GM23338 (cell line): ENCODE measurements at regions not wholly inside any gene's neighbourhood (a gene's known extent, or its start where the extent isn't known, plus 50 kb on each side); places are given as distances from the start of the nearest gene placed in this dataset.

ENCODE experiments used
- ATAC-seq: fragments of 200-7000 bp; cut with Tn5 transposase; 3 replicates; pipeline ENCODE4 v1.9.1; 2020
- DNase-seq: peaks from one replicate; pipeline ENCODE4 v3.0.0-alpha.2; 2015; ENCODE audit warnings: low spot score
- H2AFZ ChIP-seq: fragments of 200-600 bp; sonication (generic); 2 replicates; pipeline ENCODE4 v1.8.0; 2016; ENCODE audit warnings: antibody characterized with exemption, mild to moderate bottlenecking, moderate library complexity
- H3F3A ChIP-seq: fragments of 200-600 bp; sonication (generic); replicated peaks from 2 replicates; pipeline ENCODE4 v1.8.0; 2017; ENCODE audit warnings: antibody characterized with exemption, mixed run types, low read depth
- H3K27ac ChIP-seq: fragments of 200-600 bp; sonication (generic); 2 replicates; pipeline ENCODE4 v1.6.1; 2016; ENCODE audit warnings: low read depth
- H3K27me3 ChIP-seq: fragments of 200-600 bp; sonication (generic); 2 replicates; pipeline ENCODE4 v1.8.0; 2016; ENCODE audit warnings: mild to moderate bottlenecking, mixed run types, moderate library complexity; ENCODE audit not compliant: insufficient read depth
- H3K36me3 ChIP-seq: fragments of 200-600 bp; sonication (generic); 2 replicates; pipeline ENCODE4 v1.8.0; 2016; ENCODE audit warnings: mild to moderate bottlenecking; ENCODE audit not compliant: insufficient read depth
- H3K4me1 ChIP-seq: fragments of 200-600 bp; sonication (generic); 2 replicates; pipeline ENCODE4 v1.8.0; 2016; ENCODE audit warnings: mild to moderate bottlenecking, moderate library complexity; ENCODE audit not compliant: insufficient read depth
- H3K4me2 ChIP-seq: fragments of 200-600 bp; sonication (generic); 2 replicates; pipeline ENCODE4 v1.7.1; 2017; ENCODE audit warnings: mixed run types
- H3K4me3 ChIP-seq: fragments of 200-600 bp; sonication (generic); 2 replicates; pipeline ENCODE4 v1.6.1; 2016; ENCODE audit warnings: mixed run types
- H3K79me2 ChIP-seq: fragments of 200-600 bp; sonication (generic); replicated peaks from 2 replicates; pipeline ENCODE4 v1.8.0; 2017; ENCODE audit warnings: mild to moderate bottlenecking; ENCODE audit not compliant: insufficient read depth
- H3K9me2 ChIP-seq: fragments of 200-600 bp; sonication (generic); 2 replicates; pipeline ENCODE4 v1.8.0; 2017; ENCODE audit not compliant: insufficient read depth
- H4K20me1 ChIP-seq: fragments of 200-600 bp; sonication (generic); replicated peaks from 2 replicates; pipeline ENCODE4 v1.8.0; 2017; ENCODE audit warnings: mild to moderate bottlenecking; ENCODE audit not compliant: insufficient read depth
- H3K27ac Mint-ChIP-seq: 2 replicates; pipeline ENCODE4 v1.8.0; 2020; ENCODE audit warnings: inconsistent platforms, mild to moderate bottlenecking, moderate library complexity, mixed read lengths
- H3K27me3 Mint-ChIP-seq: 3 replicates; pipeline ENCODE4 v1.8.0; 2022; ENCODE audit warnings: low read depth, mild to moderate bottlenecking, moderate library complexity, mixed read lengths, inconsistent platforms; ENCODE audit not compliant: insufficient read depth, poor library complexity
- H3K36me3 Mint-ChIP-seq: 3 replicates; pipeline ENCODE4 v1.8.0; 2021; ENCODE audit warnings: low read depth, mild to moderate bottlenecking, inconsistent platforms, moderate library complexity, mixed read lengths
- H3K4me1 Mint-ChIP-seq: 3 replicates; pipeline ENCODE4 v1.8.0; 2020; ENCODE audit warnings: mild to moderate bottlenecking, inconsistent platforms, mixed read lengths
- H3K4me3 Mint-ChIP-seq: 3 replicates; pipeline ENCODE4 v1.8.0; 2021; ENCODE audit warnings: moderate library complexity, mild to moderate bottlenecking, inconsistent platforms, mixed read lengths
- H3K9me3 Mint-ChIP-seq: 3 replicates; pipeline ENCODE4 v1.8.0; 2020; ENCODE audit warnings: moderate library complexity, mild to moderate bottlenecking, inconsistent platforms, mixed read lengths
- CREB1 ChIP-seq: fragments of 250-450 bp; sonication (Bioruptor Pico); IDR thresholded peaks from 2 replicates; pipeline ENCODE4 v1.5.0; 2020; ENCODE audit warnings: low read depth, mild to moderate bottlenecking, moderate library complexity
- EZH2 ChIP-seq: fragments of 200-600 bp; sonication (generic); IDR thresholded peaks from one replicate; pipeline ENCODE4 v1.8.0; 2017; ENCODE audit warnings: antibody characterized with exemption, mild to moderate bottlenecking, low read depth; ENCODE audit not compliant: unreplicated experiment
- EZH2phosphoT487 ChIP-seq: fragments of 200-600 bp; sonication (generic); IDR thresholded peaks from one replicate; pipeline ENCODE4 v1.8.1; 2018; ENCODE audit warnings: antibody characterized with exemption; ENCODE audit not compliant: unreplicated experiment
- JUNB ChIP-seq: IDR thresholded peaks from one replicate; pipeline ENCODE4 v1.6.1; 2016; ENCODE audit warnings: antibody characterized with exemption; ENCODE audit not compliant: unreplicated experiment
- NANOG ChIP-seq: IDR thresholded peaks from 2 replicates; pipeline ENCODE4 v1.6.1; 2016; ENCODE audit warnings: antibody characterized with exemption, borderline replicate concordance
- POLR2AphosphoS5 ChIP-seq: IDR thresholded peaks from 2 replicates; pipeline ENCODE4 v1.6.1; 2016; ENCODE audit warnings: antibody characterized with exemption, low read depth
- STAT1 ChIP-seq: IDR thresholded peaks from one replicate; pipeline ENCODE4 v1.6.1; 2016; ENCODE audit warnings: antibody characterized with exemption; ENCODE audit not compliant: unreplicated experiment
- ZNF114 ChIP-seq: fragments of 250-450 bp; sonication (Bioruptor Pico); IDR thresholded peaks from 2 replicates; pipeline ENCODE4 v1.5.0; 2020; ENCODE audit warnings: mild to moderate bottlenecking, moderate library complexity
- ZNF331 ChIP-seq: fragments of 250-450 bp; sonication (Bioruptor Pico); IDR thresholded peaks from 2 replicates; pipeline ENCODE4 v1.5.0; 2020; ENCODE audit warnings: low read depth, mild to moderate bottlenecking, moderate library complexity
- TF ChIP-seq, protein P1 (sequence below): IDR thresholded peaks from one replicate; pipeline ENCODE4 v1.6.1; 2018; ENCODE audit warnings: antibody characterized with exemption; ENCODE audit not compliant: unreplicated experiment
- TF ChIP-seq, protein P2 (sequence below), 2 experiments: fragments of 200-600 bp in 1 of 2; sonication (generic) in 1 of 2; conservative IDR thresholded peaks; 2 replicates each; pipeline versions ENCODE4 v1.5.1 to v1.6.1; 2016 to 2017; ENCODE audit warnings: antibody characterized with exemption in 2 of 2, low read depth in 2 of 2, mild to moderate bottlenecking in 2 of 2, moderate library complexity in 1 of 2
- TF ChIP-seq, protein P3 (sequence below): IDR thresholded peaks from 2 replicates; pipeline ENCODE4 v1.6.1; 2016; ENCODE audit warnings: antibody characterized with exemption
- TF ChIP-seq, protein P4 (sequence below): fragments of 250-450 bp; sonication (Bioruptor Pico); IDR thresholded peaks from 2 replicates; pipeline ENCODE4 v1.5.0; 2020; ENCODE audit warnings: mild to moderate bottlenecking, moderate library complexity

DNA sequence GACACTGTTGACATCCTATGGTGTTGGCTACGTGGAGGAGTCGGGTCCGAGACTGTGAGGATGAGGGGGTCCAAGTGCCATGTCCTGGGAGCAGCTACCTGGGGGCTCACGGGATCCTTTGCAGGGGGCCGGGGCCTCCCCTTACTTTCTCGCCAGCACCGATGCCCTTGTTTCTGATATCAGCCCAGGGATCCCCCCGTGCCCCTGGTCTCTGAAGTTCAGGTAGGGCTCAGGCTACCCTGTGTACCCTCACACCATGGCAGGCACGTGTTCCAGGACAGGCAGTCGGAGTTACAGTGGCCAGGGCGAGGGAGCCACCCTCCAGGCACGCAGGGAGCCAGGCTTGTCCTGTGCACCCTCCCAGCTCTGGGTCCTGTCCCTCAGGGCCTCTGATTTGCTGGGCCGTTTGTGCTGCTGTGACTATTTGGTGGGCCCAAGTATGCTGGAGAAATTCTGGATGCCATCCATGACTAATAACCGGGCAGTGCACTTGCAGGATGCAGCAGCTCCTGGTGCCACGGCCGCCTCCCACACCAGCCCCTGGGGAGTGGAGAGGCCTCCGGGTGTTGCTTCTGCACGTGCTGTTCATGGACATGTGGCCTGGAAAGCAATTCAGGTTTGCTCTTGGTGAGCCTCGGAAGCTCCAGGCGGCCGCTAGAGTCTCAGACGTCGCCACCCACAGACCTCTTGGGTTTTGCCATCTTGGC lies 93.1 kb upstream of the SFSWAP start:
- TF ChIP-seq POLR2AphosphoS5 (no peak), STAT1 (no peak), JUNB (no peak), EZH2phosphoT487 (no peak), NANOG (no peak), ZNF331 (CRISPR knock-in tag) (no peak), ZNF114 (CRISPR knock-in tag) (no peak), EZH2 (no peak), CREB1 (CRISPR knock-in tag) (no peak)
- TF ChIP-seq, protein P1, sequence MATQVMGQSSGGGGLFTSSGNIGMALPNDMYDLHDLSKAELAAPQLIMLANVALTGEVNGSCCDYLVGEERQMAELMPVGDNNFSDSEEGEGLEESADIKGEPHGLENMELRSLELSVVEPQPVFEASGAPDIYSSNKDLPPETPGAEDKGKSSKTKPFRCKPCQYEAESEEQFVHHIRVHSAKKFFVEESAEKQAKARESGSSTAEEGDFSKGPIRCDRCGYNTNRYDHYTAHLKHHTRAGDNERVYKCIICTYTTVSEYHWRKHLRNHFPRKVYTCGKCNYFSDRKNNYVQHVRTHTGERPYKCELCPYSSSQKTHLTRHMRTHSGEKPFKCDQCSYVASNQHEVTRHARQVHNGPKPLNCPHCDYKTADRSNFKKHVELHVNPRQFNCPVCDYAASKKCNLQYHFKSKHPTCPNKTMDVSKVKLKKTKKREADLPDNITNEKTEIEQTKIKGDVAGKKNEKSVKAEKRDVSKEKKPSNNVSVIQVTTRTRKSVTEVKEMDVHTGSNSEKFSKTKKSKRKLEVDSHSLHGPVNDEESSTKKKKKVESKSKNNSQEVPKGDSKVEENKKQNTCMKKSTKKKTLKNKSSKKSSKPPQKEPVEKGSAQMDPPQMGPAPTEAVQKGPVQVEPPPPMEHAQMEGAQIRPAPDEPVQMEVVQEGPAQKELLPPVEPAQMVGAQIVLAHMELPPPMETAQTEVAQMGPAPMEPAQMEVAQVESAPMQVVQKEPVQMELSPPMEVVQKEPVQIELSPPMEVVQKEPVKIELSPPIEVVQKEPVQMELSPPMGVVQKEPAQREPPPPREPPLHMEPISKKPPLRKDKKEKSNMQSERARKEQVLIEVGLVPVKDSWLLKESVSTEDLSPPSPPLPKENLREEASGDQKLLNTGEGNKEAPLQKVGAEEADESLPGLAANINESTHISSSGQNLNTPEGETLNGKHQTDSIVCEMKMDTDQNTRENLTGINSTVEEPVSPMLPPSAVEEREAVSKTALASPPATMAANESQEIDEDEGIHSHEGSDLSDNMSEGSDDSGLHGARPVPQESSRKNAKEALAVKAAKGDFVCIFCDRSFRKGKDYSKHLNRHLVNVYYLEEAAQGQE, result no peak
- TF ChIP-seq, protein P2, sequence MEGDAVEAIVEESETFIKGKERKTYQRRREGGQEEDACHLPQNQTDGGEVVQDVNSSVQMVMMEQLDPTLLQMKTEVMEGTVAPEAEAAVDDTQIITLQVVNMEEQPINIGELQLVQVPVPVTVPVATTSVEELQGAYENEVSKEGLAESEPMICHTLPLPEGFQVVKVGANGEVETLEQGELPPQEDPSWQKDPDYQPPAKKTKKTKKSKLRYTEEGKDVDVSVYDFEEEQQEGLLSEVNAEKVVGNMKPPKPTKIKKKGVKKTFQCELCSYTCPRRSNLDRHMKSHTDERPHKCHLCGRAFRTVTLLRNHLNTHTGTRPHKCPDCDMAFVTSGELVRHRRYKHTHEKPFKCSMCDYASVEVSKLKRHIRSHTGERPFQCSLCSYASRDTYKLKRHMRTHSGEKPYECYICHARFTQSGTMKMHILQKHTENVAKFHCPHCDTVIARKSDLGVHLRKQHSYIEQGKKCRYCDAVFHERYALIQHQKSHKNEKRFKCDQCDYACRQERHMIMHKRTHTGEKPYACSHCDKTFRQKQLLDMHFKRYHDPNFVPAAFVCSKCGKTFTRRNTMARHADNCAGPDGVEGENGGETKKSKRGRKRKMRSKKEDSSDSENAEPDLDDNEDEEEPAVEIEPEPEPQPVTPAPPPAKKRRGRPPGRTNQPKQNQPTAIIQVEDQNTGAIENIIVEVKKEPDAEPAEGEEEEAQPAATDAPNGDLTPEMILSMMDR (conservative IDR thresholded peaks at IDR 0.05; ENCODE audit: low read depth in 2 of 2), result no peak
- TF ChIP-seq, protein P3, sequence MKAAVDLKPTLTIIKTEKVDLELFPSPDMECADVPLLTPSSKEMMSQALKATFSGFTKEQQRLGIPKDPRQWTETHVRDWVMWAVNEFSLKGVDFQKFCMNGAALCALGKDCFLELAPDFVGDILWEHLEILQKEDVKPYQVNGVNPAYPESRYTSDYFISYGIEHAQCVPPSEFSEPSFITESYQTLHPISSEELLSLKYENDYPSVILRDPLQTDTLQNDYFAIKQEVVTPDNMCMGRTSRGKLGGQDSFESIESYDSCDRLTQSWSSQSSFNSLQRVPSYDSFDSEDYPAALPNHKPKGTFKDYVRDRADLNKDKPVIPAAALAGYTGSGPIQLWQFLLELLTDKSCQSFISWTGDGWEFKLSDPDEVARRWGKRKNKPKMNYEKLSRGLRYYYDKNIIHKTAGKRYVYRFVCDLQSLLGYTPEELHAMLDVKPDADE, result no peak
- TF ChIP-seq, protein P4, sequence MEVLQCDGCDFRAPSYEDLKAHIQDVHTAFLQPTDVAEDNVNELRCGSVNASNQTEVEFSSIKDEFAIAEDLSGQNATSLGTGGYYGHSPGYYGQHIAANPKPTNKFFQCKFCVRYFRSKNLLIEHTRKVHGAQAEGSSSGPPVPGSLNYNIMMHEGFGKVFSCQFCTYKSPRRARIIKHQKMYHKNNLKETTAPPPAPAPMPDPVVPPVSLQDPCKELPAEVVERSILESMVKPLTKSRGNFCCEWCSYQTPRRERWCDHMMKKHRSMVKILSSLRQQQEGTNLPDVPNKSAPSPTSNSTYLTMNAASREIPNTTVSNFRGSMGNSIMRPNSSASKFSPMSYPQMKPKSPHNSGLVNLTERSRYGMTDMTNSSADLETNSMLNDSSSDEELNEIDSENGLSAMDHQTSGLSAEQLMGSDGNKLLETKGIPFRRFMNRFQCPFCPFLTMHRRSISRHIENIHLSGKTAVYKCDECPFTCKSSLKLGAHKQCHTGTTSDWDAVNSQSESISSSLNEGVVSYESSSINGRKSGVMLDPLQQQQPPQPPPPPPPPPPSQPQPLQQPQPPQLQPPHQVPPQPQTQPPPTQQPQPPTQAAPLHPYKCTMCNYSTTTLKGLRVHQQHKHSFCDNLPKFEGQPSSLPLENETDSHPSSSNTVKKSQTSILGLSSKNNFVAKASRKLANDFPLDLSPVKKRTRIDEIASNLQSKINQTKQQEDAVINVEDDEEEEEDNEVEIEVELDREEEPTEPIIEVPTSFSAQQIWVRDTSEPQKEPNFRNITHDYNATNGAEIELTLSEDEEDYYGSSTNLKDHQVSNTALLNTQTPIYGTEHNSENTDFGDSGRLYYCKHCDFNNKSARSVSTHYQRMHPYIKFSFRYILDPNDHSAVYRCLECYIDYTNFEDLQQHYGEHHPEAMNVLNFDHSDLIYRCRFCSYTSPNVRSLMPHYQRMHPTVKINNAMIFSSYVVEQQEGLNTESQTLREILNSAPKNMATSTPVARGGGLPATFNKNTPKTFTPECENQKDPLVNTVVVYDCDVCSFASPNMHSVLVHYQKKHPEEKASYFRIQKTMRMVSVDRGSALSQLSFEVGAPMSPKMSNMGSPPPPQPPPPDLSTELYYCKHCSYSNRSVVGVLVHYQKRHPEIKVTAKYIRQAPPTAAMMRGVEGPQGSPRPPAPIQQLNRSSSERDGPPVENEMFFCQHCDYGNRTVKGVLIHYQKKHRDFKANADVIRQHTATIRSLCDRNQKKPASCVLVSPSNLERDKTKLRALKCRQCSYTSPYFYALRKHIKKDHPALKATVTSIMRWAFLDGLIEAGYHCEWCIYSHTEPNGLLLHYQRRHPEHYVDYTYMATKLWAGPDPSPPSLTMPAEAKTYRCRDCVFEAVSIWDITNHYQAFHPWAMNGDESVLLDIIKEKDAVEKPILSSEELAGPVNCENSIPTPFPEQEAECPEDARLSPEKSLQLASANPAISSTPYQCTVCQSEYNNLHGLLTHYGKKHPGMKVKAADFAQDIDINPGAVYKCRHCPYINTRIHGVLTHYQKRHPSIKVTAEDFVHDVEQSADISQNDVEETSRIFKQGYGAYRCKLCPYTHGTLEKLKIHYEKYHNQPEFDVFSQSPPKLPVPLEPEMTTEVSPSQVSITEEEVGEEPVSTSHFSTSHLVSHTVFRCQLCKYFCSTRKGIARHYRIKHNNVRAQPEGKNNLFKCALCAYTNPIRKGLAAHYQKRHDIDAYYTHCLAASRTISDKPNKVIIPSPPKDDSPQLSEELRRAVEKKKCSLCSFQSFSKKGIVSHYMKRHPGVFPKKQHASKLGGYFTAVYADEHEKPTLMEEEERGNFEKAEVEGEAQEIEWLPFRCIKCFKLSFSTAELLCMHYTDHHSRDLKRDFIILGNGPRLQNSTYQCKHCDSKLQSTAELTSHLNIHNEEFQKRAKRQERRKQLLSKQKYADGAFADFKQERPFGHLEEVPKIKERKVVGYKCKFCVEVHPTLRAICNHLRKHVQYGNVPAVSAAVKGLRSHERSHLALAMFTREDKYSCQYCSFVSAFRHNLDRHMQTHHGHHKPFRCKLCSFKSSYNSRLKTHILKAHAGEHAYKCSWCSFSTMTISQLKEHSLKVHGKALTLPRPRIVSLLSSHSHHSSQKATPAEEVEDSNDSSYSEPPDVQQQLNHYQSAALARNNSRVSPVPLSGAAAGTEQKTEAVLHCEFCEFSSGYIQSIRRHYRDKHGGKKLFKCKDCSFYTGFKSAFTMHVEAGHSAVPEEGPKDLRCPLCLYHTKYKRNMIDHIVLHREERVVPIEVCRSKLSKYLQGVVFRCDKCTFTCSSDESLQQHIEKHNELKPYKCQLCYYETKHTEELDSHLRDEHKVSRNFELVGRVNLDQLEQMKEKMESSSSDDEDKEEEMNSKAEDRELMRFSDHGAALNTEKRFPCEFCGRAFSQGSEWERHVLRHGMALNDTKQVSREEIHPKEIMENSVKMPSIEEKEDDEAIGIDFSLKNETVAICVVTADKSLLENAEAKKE (CRISPR knock-in tag), result no peak
- no peak overlapping the region for H2AFZ ChIP-seq
- no peaks in the 10 kb centered on the region for H3K27me3 ChIP-seq
- peaks cover 8% of the 10 kb centered on the region for H3K27me3 Mint-ChIP-seq
- H3K36me3 Mint-ChIP-seq, result no peaks in the 10 kb centered on the region
- H3K9me2 ChIP-seq, result no peaks in the 10 kb centered on the region
- peaks cover 28% of the 10 kb centered on the region for H3K4me1 Mint-ChIP-seq
- H3K27ac ChIP-seq, result no peak overlapping the region
- H3F3A ChIP-seq, result no peaks in the 10 kb centered on the region
- no peaks in the 10 kb centered on the region for H4K20me1 ChIP-seq
- H3K4me1 ChIP-seq, result peaks cover 13% of the 10 kb centered on the region
- no peak overlapping the region for H3K4me3 Mint-ChIP-seq
- H3K27ac Mint-ChIP-seq, result no peak overlapping the region
- no peaks in the 10 kb centered on the region; the same call in 2 of the 3 replicates for H3K9me3 Mint-ChIP-seq
- DNase-seq (no peak), ATAC-seq (no peak)
- no peaks in the 10 kb centered on the region for H3K79me2 ChIP-seq
- no peaks in the 10 kb centered on the region for H3K36me3 ChIP-seq
- no peak overlapping the region for H3K4me3 ChIP-seq
- no peak overlapping the region for H3K4me2 ChIP-seq
